ENCODE measurements at regions not wholly inside any gene's neighbourhood (a gene's known extent, or its start where the extent isn't known, plus 50 kb on each side); places are given as distances from the start of the nearest gene placed in this dataset.

DNA sequence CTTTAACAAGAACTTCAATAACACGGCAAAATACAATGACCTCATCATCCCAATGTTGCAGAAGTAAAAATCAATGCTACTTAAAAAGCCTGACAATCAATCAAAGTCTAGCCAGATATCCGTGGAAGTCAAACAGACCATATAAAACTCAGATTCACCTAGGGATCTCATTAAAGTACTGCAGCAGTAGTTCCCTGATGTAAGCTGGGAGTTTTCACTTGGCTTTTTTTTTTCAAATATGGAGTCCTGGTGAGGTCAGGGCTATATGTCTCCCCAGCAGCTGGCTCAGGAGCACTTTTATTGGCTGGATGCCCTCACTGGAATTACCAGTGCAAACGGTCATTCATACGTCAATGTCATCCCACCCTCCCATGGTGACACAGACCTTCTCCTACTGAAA lies 220.6 kb upstream of the SLC30A5 start:
- Histone ChIP-seq H3K9me2 (ENCODE audit: insufficient read depth) (no peaks in the 10 kb centered on the region), H3K4me1 (ENCODE audit: control insufficient read depth in 1 of 2, insufficient read depth in 2 of 2, low read length in 2 of 2) (no peaks in the 10 kb centered on the region), H3K27me3 (ENCODE audit: insufficient read depth, low read length) (no peaks in the 10 kb centered on the region), H3K4me3 (replicated peaks in 1 of 2; ENCODE audit: low read depth in 1 of 2, low read length in 2 of 2) (no peak overlapping the region), H2AFZ (ENCODE audit: low read depth, low read length, poor library complexity, severe bottlenecking) (no peak overlapping the region), H3K79me2 (ENCODE audit: insufficient read depth, low read length) (no peaks in the 10 kb centered on the region), H4K20me1 (ENCODE audit: insufficient read depth) (no peaks in the 10 kb centered on the region), H3K27ac (ENCODE audit: low read depth, low read length) (no peak overlapping the region), H3K9me3 (ENCODE audit: control insufficient read depth in 1 of 2, insufficient read depth in 1 of 2, low read depth in 1 of 2, low read length in 2 of 2) (no peaks in the 10 kb centered on the region), H3K9ac (ENCODE audit: low read length) (no peak overlapping the region), H3K4me2 (ENCODE audit: low read length) (no peak overlapping the region), H3K36me3 (ENCODE audit: control insufficient read depth in 1 of 2, insufficient read depth in 2 of 2, low read length in 2 of 2) (no peaks in the 10 kb centered on the region)
- intact Hi-C loops (cut with micrococcal nuclease), result no loop called here
- DNase-seq (ENCODE audit: low read depth, low spot score) (no peak), ATAC-seq (no peak)
- CTCF ChIA-PET, result no interaction called here
- RAD21 ChIA-PET (ENCODE audit: low non-redundant PET in 1 of 2, low total read pairs in 2 of 2, uncharacterized antibody in 2 of 2, unreplicated experiment in 2 of 2), result no interaction called here
- POLR2A ChIA-PET, result no interaction called here
- BruUV-seq (replicated peaks), result no TSS peak
- TF ChIP-seq ZNF274 (IDR thresholded peaks at IDR 0.05; ENCODE audit: low read depth, low read length) (no peak), ELF1 (IDR thresholded peaks at IDR 0.05; ENCODE audit: borderline replicate concordance, low read depth) (no peak), POLR2A (IDR thresholded peaks at IDR 0.05; ENCODE audit: borderline replicate concordance, extremely low read depth, insufficient read depth, insufficient read length) (no peak), TCF7L2 (IDR thresholded peaks at IDR 0.05; ENCODE audit: borderline replicate concordance, extremely low read depth, insufficient read depth, insufficient read length) (no peak), SRF (IDR thresholded peaks at IDR 0.05; ENCODE audit: low read depth) (no peak)
- TF ChIP-seq, protein P1, sequence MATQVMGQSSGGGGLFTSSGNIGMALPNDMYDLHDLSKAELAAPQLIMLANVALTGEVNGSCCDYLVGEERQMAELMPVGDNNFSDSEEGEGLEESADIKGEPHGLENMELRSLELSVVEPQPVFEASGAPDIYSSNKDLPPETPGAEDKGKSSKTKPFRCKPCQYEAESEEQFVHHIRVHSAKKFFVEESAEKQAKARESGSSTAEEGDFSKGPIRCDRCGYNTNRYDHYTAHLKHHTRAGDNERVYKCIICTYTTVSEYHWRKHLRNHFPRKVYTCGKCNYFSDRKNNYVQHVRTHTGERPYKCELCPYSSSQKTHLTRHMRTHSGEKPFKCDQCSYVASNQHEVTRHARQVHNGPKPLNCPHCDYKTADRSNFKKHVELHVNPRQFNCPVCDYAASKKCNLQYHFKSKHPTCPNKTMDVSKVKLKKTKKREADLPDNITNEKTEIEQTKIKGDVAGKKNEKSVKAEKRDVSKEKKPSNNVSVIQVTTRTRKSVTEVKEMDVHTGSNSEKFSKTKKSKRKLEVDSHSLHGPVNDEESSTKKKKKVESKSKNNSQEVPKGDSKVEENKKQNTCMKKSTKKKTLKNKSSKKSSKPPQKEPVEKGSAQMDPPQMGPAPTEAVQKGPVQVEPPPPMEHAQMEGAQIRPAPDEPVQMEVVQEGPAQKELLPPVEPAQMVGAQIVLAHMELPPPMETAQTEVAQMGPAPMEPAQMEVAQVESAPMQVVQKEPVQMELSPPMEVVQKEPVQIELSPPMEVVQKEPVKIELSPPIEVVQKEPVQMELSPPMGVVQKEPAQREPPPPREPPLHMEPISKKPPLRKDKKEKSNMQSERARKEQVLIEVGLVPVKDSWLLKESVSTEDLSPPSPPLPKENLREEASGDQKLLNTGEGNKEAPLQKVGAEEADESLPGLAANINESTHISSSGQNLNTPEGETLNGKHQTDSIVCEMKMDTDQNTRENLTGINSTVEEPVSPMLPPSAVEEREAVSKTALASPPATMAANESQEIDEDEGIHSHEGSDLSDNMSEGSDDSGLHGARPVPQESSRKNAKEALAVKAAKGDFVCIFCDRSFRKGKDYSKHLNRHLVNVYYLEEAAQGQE (IDR thresholded peaks at IDR 0.05; ENCODE audit: low read depth), result no peak

DNA sequence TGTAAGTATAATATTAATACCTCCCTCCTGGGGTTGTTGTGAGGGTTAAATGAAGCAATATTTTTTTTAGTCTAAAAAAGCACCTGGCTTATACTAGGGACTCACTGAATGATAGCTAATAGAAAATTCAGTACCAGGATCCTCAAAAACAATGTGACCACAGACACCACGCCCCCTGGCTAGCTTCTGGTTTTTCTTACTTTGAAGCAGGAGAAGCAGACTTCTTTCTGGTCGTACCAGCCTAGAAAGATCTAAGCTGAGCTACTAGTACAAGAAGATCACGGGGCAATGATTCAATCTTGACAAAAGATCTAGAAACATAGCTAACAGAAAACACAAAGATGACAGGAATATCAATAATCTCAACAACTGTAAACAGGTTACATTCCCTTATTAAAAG lies 218.5 kb upstream of the SLC30A5 start:
- Histone ChIP-seq H3K4me2 (ENCODE audit: low read length) (no peak overlapping the region), H4K20me1 (ENCODE audit: insufficient read depth) (no peaks in the 10 kb centered on the region), H3K9me3 (ENCODE audit: control insufficient read depth in 1 of 2, insufficient read depth in 1 of 2, low read depth in 1 of 2, low read length in 2 of 2) (no peaks in the 10 kb centered on the region), H2AFZ (ENCODE audit: low read depth, low read length, poor library complexity, severe bottlenecking) (no peak overlapping the region), H3K27me3 (ENCODE audit: insufficient read depth, low read length) (no peaks in the 10 kb centered on the region), H3K79me2 (ENCODE audit: insufficient read depth, low read length) (no peaks in the 10 kb centered on the region), H3K9me2 (ENCODE audit: insufficient read depth) (no peaks in the 10 kb centered on the region), H3K9ac (ENCODE audit: low read length) (no peak overlapping the region), H3K4me3 (replicated peaks in 1 of 2; ENCODE audit: low read depth in 1 of 2, low read length in 2 of 2) (no peak overlapping the region), H3K4me1 (ENCODE audit: control insufficient read depth in 1 of 2, insufficient read depth in 2 of 2, low read length in 2 of 2) (no peaks in the 10 kb centered on the region), H3K36me3 (ENCODE audit: control insufficient read depth in 1 of 2, insufficient read depth in 2 of 2, low read length in 2 of 2) (no peaks in the 10 kb centered on the region), H3K27ac (ENCODE audit: low read depth, low read length) (no peak overlapping the region)
- RAD21 ChIA-PET (ENCODE audit: low non-redundant PET in 1 of 2, low total read pairs in 2 of 2, uncharacterized antibody in 2 of 2, unreplicated experiment in 2 of 2), result no interaction called here
- POLR2A ChIA-PET, result no interaction called here
- intact Hi-C loops (cut with micrococcal nuclease), result no loop called here
- BruUV-seq (replicated peaks), result no TSS peak
- no peak for DNase-seq (ENCODE audit: low read depth, low spot score)
- ATAC-seq, result no peak
- CTCF ChIA-PET, result no interaction called here
- TF ChIP-seq, protein P2, sequence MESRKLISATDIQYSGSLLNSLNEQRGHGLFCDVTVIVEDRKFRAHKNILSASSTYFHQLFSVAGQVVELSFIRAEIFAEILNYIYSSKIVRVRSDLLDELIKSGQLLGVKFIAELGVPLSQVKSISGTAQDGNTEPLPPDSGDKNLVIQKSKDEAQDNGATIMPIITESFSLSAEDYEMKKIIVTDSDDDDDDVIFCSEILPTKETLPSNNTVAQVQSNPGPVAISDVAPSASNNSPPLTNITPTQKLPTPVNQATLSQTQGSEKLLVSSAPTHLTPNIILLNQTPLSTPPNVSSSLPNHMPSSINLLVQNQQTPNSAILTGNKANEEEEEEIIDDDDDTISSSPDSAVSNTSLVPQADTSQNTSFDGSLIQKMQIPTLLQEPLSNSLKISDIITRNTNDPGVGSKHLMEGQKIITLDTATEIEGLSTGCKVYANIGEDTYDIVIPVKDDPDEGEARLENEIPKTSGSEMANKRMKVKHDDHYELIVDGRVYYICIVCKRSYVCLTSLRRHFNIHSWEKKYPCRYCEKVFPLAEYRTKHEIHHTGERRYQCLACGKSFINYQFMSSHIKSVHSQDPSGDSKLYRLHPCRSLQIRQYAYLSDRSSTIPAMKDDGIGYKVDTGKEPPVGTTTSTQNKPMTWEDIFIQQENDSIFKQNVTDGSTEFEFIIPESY (IDR thresholded peaks at IDR 0.05; ENCODE audit: extremely low read depth, insufficient replicate concordance, low read length), result no peak
- no peak for TF ChIP-seq JUND (IDR thresholded peaks at IDR 0.05)
- no peak for TF ChIP-seq YY1 (IDR thresholded peaks at IDR 0.05; ENCODE audit: extremely low read depth, insufficient replicate concordance, low read depth, low read length)
- TF ChIP-seq EZH2 (IDR thresholded peaks at IDR 0.05), result no peak
- TF ChIP-seq, protein P1 (IDR thresholded peaks at IDR 0.05; ENCODE audit: low read depth), result no peak
- no peak for TF ChIP-seq POLR2A (IDR thresholded peaks at IDR 0.05; ENCODE audit: borderline replicate concordance, extremely low read depth, insufficient read depth, insufficient read length)
- no peak for TF ChIP-seq ZNF274 (IDR thresholded peaks at IDR 0.05; ENCODE audit: low read depth, low read length)
- TF ChIP-seq SP1 (IDR thresholded peaks at IDR 0.05; ENCODE audit: low read depth), result no peak

Data from HCT116 (cell line).